HG03066 (cell line): ENCODE measurements at regions not wholly inside any gene's neighbourhood (a gene's known extent, or its start where the extent isn't known, plus 50 kb on each side); places are given as distances from the start of the nearest gene placed in this dataset.
"Not testable (repeated sequence)": the region's sequence is repeated elsewhere in the genome, so short reads cannot be mapped to it uniquely, and the experiment has no call there.

Source experiments
- ATAC-seq: cut with Tn5 transposase; IDR thresholded peaks from one replicate; pipeline ENCODE4 v1.9.1; 2021; ENCODE audit warnings: low read depth; ENCODE audit not compliant: unreplicated experiment

DNA sequence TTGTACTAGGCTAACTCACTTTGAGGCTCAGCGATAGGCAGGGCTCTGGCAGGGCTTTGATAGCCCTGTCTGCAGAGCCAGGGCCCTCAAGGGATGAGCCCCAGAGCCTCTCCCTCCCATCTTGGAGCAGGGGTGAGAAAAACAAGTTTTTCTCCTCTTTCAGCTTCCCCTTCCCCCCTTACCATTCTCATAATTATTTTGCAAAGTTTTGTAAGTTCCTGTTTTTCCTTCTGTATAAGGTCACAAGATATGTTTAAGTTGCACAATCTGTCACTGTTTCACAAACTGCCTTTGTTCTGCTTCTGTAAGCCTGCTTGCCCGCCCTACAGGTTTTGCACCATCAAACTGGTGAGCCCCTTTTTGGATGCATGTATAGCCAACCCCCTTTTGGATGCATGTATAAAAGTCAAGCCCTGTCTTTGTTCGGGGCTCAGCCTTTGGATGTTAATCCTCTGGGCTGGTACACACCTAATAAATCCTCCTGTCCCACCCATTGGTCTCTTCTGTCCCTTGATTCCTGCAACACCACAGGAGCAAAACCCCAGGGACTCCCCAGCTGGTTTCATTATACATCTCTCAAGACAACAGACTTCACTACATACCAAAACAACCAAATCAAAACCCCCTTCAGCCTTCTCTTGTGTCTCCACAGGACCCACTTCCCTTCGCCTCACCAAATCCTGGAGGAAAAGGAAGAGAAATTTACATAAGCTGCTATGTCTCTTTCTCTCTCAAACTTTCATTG lies 52.5 kb upstream of the RESF1 start:
- ATAC-seq, result no peak

DNA sequence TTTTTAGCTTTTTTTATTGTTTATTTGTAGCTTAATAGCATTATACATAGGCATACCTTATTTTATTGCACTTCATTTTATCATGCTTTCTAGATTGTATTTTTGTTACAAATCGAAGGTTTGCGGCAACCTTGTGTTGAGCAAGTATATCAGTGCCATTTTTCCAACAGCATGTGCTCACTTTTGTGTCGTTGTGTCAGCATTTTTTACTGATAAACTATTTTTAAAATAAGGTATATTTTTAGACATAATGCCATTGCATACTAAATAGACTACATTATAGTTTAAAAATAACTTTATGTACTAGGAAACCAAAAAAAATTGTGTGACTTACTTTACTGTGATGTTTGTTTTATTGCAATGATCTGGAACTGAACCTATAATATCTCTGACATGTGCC lies 56.2 kb upstream of the RESF1 start:
- ATAC-seq, result no peak

DNA sequence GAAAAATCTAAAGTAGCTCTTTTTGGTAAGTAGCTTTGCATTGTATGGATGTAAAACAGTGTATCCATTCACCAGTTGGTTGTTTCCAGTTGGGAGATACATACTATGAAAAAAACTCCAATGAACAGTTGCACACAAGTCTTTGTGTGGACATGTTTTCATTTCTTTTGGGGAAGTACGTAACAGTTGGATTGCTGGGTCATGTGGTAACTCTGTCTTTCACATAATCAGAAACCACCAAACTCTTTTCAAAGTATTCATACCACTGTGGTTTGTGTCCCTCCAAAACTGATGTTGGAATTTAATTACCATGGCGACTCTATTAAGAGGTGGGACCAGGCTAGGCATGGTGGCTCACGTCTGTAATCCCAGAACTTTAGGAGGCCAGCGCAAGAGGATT lies 58.9 kb upstream of the RESF1 start:
- no peak for ATAC-seq

GRCh38 chr12:31899109-31899508 lies 60.1 kb upstream of the RESF1 start:
- no peak for ATAC-seq

- ATAC-seq, result no peak
Observed at GRCh38 chr12:31897781-31898503, 61.3 kb upstream of the RESF1 start.

DNA sequence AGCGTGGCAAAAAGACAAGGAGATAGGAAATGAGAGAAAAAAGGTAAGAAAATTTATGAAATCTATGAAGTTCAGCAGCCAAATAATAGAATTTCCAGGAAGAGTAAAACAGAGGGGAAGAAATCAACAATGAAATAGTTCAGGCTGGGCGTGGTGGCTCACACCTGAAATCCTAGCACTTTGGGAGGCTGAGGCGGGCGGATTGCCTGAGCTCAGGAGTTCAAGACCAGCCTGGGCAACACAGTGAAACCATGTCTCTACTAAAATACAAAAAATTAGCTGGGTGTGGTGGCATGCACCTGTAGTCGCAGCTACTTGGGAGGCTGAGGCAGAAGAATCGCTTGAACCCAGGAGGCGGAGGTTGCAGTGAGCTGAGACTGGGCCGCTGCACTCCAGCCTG lies 62.1 kb upstream of the RESF1 start:
- not testable (repeated sequence) for ATAC-seq

GRCh38 chr12:31896514-31897039 lies 62.6 kb upstream of the RESF1 start:
- ATAC-seq, result peak; percentile 97

DNA sequence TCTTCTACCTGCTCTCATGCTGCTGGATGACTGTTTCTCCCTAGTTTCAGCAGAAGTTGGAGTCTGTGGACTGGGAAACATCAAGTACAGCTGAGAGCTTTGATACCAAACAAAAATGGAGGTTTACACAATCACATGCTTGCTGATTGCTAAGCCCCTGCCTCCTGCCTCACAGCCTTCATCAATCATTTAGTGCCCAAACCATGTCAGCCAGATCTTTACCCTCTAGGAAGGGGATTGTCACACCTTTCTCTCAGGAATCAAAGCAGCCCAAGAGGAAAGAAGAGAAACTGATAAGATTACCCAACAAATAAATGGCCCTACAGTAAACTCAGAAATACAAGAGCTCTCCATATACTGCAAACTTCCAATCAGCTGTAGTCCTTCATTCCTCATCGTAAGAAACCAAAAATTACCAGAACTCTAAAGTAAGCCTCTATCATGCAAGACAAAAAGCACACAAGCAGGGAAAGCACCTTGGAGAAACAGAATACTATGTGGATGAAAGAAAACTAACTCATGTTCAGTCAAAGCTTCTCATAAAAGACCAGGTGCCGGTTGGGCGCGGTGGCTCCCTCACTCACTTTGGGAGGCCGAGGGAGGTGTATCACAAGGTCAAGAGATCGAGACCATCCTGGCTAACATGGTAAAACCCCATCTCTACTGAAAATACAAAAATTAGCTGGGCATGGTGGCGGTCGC lies 63.6 kb upstream of the RESF1 start:
- no peak for ATAC-seq

- ATAC-seq, result no peak
Observed at GRCh38 chr12:31890295-31891285, 68.6 kb upstream of the RESF1 start.

- ATAC-seq, result no peak
Observed at GRCh38 chr12:31887109-31887811, 72.0 kb upstream of the RESF1 start.

GRCh38 chr12:31882682-31883081 lies 76.5 kb upstream of the RESF1 start:
- ATAC-seq, result not testable (repeated sequence)

GRCh38 chr12:31880340-31880739 lies 78.9 kb upstream of the RESF1 start:
- ATAC-seq, result no peak

DNA sequence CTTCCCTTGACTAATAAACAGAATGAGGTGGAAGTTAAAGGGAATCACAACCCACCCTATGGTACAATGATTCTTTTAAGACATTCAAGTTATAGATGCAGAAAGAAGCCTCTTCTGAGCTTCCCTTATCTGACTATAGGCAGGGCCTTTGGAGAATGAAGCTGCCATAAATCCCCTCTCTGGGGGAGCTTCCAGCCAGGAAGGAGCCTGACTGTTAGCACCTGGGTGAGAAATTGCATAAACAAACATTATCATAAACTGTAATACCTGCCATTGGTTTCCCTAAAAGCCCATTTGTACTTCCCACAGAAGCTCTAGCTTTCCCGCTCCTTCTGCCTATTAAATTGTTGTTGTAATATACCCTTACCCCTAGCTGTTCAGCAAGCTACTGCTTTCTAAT lies 81.3 kb upstream of the RESF1 start:
- no peak for ATAC-seq

- ATAC-seq, result no peak
Observed at GRCh38 chr12:31876568-31877424, 82.4 kb upstream of the RESF1 start.

DNA sequence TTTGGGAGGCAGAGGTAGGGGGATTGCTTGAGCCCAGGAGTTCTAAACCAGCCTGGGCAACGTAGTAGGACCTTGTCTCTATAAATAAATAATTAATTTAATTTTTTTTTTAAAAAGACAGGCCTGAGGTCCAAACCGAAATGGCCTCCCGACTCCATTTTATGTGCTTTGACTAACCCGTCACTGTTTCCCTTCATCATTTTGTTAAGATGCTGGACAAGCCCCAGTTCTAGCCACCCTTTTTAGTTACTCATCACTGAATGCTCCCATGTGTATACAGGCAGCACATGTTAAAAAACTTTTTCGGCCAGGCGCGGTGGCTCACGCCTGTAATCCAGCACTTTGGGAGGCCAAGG lies 83.6 kb upstream of the RESF1 start:
- ATAC-seq, result no peak

GRCh38 chr12:31874961-31875608 lies 84.1 kb upstream of the RESF1 start:
- no peak for ATAC-seq

DNA sequence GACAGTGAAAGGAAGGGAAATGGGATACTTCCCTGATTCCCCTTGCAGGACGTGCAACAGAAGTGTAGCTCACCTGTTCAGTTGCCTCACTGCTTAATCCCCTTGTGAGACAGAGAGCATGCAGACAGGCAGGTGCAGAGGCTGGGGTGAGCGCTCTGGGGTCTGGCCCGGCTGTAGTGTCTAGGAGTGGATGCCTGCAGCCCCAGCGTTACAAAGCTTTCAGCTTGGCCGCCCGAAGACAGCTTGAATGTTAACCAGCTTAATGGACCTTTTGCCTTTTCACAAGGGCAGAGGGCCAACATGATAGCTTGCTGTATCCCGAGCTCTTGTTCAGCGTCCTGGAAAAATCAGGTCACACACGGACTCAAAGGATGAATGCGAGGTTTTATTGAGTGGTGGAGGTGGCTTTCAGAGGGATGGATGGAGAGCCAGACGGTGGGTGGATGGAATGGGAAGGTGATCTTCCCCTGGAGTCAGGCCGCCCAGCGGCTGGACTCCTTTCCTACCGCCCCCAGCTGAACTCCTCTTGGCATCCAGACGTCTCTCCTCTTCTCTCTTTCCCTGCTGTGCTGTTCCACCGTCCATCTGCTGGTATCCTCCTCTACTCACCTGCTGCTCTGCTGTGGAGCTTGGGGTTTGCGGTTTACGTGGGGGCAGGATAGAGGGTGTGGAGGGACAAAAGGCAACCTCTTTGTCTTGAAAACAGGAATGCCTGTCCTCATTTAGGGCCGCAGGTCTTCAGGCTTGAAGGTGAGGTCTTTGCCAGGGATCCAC lies 86.2 kb upstream of the RESF1 start:
- no peak for ATAC-seq
